ENCODE measurements at regions not wholly inside any gene's neighbourhood (a gene's known extent, or its start where the extent isn't known, plus 50 kb on each side); places are given as distances from the start of the nearest gene placed in this dataset.

GRCh38 chrX:45709381-45709780 is 508.7 kb upstream of the DIPK2B start:
- TF ChIP-seq POLR2A (IDR thresholded peaks at IDR 0.05): no peak
- TF ChIP-seq CTCF (IDR thresholded peaks at IDR 0.05): no peak
